MV-4-11 (cell line): ENCODE measurements at regions not wholly inside any gene's neighbourhood (a gene's known extent, or its start where the extent isn't known, plus 50 kb on each side); places are given as distances from the start of the nearest gene placed in this dataset.

Experiments
- DNase-seq: peaks from one replicate; lab custom pipeline; 2025; lab: John Stamatoyannopoulos, UW

DNA sequence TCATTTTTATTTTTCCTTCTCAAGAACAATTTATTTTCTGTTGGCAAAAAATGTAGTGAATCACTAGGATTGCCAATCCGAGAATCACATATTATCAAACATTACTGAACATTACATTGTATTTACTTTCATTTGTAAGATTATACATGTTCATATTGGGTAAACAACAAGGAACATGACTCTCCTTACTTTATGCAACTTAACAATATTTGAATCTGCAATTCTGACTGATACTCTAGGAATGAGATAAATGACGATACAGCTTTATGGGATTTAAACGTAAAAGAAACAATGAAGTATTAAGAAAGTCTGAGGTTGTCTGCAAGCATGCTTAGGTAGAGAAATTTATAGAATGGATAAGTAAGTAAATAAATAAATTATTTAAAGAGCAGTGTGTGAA is 2302.9 kb downstream of the MAT2B start:
- DNase-seq: no peak

DNA sequence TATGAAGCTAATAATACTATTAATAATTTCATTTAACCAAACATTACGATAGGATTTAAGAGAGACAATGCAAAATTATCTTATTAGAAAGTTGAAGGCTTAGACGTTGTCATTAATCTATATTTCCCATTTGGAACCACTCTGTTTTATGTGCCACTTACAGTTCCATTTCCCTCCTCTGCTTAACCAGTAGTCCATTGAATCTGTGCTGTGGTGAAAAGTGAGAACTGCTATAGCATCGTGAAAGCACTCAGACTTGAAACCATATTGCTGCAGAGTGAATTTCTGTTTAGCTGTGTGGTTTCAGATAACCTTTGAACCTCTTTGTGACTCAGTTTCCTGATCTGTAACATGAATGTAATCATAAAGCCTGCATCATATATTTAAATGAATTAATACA is 2304.5 kb downstream of the MAT2B start:
- no peak for DNase-seq

DNA sequence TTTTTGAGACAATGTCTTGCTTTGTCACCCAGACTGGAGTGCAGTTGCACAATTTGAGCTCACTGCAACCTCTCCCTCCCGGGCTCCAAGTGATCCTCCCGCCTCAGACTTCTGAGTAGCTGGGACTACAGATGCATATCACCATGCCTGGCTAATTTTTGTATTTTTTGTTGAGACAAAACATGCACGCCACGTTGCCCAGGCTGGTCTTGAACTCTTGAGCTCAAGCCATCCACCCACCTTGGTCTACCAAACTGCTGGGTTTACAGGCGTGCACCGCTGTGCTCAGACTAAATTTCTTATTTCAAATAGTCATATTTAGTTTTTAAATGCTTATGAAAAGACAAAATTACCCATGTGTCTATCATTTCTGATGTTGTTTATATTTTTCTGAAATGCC is 2324.1 kb downstream of the MAT2B start:
- DNase-seq: no peak

DNA sequence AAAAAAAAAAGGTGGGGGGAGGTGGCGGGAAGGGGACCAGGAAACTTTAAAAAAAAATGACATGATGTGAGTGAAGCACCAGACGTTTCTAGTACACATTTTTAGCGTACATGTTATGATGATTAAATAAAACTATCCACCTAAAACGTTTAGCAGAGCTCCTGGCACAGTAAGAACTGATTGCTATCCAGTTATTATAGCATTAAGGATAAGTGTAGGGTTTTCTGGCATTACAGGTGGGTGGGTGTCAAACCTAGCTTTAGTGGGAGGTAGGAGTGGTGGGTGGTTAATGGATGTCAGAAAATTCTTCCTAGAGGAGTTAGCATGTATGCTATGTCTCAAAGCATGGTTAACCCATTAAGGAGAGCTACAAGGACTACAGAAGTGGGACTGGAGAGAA is 2329.5 kb downstream of the MAT2B start:
- no peak for DNase-seq

DNA sequence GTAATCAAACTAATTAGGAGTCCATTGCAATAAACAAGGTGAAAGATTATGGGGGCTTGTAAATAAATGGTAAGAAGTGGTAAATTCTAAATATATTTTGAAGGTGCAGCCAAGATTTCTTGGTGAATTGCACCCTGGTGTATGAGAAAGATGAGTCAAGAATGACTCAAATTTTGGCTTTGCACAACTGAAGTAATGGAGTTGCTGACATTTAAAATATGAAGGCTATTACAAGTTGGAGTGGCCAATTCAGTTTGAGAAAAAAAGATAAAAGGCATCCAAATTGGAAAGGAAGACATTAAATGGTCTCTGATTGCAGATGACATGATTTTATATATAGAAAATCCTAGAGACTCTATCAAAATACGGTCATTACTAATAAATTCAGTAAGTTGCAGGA is 2330.6 kb downstream of the MAT2B start:
- no peak for DNase-seq

DNA sequence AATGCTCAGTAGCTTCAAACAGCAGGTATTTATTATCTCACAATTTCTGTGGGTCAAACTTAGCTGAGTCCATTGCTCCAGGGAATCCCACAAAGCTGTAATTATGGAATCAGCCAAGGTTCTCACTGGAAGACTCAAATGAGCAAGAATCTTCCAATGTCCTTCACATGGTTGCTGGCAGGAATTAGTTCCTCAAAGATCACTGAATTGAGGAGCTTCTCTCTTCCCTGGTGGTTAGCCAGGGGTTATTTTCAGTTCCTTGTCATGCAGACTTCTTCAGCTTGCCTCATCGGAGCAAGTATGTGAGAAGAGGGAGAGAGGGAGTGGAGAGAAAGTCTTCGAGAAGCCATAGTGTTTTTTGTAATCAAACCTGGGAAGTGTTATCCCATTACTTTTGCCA is 2331.9 kb downstream of the MAT2B start:
- peak; percentile 84 for DNase-seq

DNA sequence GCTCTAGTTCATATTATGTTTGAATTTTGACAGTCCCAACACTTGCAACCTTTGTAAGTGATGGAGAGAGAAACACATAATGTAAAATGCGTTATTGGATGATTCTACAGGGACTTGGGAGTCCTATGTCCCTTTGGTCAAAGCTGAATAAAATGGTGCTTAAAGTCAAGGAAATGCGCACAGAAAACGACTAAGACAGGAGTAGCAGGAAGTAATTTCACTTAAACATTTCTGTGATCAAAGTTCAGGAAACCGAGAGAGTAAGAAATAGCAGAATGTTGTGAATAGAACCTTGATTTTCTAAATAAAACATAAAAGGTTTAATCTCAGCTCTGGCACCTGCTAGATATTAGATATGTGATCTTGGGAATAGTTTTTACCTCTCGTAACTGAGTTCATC is 2339.2 kb downstream of the MAT2B start:
- DNase-seq: no peak

DNA sequence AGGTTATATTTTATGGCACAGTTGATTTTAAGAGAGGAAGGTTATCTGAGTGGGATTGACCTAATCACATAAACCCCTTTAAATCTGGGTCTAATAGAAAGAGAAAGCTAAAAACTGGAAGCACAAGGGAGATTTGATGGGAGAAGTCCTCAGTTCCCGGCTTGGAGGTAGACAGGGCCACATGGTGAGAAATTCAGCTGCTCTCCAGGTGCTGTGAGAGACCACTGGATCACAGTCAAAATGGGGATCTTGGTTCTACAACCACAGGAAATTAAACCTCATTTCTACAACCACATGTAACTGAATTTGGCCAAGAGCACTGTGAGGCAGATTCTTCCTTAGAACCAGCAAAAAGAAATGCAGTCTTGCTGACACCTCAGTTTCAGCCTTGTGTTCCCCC is 2352.7 kb downstream of the MAT2B start:
- no peak for DNase-seq

DNA sequence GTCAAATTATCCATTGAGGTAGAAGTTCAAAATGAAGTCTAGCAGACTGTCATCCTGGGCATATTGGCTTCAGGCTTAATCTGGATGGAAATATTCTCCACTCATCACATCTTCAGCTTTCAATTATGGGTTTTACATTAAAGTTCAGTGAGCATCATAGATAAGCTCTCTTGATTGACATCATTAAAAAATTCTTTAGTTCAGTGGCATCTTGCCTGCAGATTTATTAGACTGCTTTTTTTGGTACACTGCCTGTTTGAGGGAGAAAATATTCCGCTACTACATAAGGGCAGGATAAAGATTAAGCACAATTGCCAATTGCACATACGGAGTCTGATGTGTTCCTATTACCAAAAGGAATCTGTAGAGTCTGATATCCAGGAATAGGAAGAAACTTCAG is 2353.8 kb downstream of the MAT2B start:
- DNase-seq: no peak

DNA sequence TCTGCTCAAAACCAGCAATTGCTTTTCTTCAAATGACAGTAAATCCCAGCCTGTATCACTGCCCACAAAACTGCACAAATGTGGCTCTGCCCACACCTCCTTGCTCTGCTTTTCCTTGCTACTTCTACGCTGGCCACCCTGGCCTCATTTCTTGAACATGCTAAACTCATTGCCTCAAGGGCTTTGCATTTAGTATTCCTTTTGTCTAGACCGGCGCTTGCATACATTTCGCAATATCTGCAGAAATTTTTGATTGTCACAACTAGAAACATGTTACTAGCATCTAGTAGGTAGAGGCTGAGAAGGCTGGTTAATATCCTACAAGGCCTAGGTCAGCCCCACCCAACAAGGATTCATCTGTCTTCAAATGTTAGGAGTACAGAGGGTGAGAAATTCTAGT is 2357.8 kb downstream of the MAT2B start:
- DNase-seq: no peak

DNA sequence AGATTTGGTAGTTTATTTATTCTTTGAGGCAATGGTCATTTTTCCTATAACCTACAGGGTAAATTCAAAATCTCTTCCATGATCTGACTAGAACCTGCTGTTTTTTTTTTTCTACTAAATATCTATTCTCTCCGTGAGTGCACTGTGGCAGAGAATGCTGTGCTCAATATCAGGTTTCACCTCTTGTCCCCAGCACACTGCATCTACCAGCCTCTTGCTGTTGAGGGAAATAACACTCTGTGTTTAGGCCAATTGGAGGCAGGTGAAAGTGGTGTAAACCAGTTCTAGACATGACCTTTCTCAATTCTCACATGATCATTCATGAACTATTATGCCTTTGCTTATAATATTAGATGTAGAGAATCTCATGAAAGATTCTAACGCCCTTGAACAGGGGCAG is 2365.9 kb downstream of the MAT2B start:
- DNase-seq: no peak

DNA sequence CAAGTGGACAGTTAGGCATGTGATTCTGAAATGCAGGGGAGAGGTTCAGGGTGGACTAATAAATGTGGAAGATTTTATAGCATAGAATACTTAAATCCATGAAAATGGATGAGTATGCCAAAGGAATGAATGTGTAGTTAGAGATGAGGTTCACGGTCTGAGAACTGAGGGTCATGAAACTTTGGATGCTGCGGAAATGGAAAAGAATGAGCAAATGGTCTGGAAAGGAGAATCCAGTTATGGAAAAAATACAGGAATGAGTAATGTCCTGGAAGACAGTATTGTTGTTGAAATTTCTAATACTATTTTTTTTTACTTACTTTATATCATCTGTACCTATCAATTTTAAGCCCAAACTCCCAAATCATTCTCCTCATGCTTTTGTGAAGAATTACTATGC is 2369.4 kb downstream of the MAT2B start:
- no peak for DNase-seq

DNA sequence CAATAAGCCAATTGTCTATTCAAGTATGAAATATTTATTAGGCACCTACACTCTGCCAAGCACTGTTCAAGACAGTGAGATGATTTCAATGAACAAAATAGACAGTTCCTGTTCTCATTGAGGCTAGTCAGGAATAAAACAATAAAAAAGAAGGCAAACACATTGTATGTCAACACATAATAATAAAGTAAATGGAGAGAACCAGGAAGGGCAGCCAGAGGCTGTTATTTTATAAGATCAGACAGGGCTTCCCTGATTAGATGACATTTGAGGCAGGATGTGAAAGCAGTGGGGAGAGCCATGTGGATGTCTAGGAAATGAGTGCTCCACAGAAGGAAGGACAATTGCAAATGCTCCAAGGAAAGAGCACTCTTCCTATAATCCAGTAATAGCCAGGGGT is 2371.1 kb downstream of the MAT2B start:
- no peak for DNase-seq

DNA sequence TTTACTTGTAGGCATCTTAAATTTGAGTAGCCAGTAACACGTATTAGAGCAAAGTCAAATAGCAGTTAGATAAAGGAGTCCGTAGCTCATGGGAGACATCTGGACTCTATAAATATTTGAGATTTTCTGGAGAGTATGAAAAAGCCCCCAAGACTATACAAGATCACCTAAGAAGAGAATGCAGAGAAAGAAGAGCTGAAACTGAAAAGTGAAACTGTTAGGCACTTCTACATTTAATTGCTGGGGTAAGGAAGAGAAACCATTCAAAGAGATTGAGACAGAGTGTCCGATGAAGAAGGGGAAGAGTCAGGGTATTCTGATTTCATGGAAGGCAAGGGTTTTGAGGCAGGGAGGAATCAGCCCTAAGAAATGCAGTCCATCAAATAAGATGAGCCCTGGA is 2372.1 kb downstream of the MAT2B start:
- peak; percentile 24 for DNase-seq

DNA sequence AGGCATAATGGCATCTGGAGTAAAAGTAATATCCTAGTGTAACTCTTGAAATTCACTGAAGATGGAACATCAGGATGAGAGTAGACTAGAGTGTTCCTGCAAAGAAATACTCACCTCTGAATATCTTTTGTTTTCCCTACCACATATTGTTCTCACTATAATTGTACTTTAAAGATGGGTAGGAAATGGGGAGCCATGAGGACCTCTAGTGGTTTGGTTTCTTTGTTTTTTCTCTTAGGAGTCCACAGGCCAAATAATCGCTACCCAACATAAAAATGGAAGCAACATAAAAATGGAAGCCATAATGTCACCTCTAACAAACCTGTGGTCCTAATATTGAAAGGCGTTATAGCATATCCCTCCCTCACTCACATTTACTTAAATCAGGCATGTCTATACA is 2375.8 kb downstream of the MAT2B start:
- peak; percentile 2 for DNase-seq

DNA sequence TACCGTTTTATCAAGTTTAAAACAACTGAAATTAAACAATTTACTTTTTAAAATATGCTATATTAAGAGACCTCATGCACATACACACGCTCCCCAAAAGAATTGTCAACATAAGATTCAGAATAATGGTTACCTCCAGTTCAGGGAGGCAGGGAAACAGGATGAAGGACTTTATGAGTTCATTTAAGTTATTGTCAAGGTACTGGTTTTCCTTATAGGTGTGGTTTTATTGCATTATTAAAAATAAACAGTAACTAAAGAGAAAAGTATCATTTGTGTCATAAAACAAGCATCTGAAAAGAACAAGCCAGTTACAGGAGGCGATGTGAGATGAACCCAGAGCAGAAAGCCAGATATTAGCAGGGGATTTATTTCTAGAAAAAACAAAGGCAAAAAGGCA is 2376.7 kb downstream of the MAT2B start:
- DNase-seq: no peak

DNA sequence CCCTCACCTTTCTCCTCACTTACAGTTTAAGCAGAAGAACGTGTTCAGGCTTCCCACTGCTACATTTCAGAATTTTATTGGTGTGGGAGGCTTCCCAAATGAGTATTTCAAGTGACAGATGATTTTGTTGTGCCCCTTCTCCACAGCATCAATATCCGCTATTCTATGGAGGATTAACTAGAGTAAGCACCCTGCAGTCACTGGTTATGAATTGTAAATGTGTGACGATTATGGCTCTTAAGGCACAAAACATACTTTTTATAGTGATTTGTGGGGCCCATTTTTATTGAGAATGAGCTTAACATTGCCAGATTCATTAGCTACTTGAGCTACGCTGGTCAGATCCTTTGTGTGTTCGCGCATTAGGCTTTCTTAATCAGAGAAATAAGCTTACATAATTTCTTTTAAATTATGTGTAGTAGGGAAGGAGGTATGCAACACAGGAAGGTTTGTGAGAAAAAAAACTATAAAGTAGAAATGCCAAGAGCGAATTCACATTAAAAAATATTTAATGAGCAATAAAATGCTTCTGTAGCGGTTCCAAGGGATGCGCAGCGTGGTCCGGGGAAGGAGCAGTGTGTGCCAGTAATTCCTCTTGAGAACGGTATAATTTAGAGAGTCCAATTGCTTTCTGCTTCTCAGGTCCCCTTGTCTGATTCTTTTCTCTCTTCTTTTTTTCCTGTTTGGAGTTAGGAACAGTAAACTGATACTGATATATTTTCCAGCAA is 2380.4 kb downstream of the MAT2B start:
- DNase-seq: no peak

DNA sequence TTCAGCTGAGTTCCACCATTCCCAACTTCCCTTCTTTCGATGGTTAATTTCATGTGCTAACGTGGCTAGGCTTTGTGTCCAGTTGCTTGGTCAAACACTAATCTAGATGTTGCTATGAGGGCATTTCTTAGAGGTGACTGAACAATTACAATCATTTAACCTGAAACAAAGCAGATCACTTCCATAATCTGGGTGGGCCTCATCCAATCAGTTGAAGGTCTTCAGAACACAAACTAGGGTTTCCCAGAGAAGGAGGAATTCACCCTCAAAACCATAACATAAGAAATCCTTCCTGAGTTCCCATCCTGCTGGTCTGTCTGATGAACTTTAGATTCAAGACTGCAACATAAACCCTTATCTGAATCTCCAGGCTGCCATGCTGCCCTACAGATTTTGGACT is 2381.7 kb downstream of the MAT2B start:
- DNase-seq: no peak

DNA sequence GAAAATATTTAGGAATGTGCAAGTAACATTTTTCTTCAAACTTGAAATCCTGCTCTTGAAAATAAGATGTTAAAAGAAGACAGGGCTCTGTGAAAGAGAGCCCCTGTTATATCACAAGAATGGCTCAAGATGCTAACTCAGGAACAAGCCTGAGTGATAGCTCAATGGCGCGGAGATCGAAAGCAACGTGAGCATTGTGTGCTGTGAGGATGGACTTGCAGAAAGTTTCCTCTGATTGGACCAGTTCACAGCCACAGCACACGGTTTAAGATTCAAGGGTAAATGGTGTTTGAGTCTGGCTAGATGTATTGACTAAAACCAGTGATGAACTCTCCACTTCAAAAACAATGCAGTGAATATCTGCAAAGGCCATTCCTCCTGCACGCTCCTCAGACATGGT is 2387.0 kb downstream of the MAT2B start:
- no peak for DNase-seq

DNA sequence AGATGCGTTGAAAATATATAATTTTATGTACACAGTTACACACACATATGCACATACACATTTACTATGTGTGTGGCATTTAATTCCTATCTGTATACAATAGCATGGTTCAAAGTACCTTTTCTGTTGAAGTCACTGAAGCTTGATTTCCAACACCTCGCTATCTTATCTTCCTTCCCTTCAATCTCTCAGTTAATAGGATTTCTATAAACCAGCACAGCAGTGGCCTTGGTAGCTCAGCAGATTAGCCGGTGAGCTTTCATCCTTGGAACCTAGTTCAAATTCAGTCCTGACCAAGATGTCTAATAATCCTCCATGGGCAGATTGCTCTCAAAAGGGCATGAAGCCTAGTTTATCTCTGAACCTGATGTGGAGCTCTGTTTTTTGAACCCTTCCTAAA is 2389.5 kb downstream of the MAT2B start:
- DNase-seq: no peak

DNA sequence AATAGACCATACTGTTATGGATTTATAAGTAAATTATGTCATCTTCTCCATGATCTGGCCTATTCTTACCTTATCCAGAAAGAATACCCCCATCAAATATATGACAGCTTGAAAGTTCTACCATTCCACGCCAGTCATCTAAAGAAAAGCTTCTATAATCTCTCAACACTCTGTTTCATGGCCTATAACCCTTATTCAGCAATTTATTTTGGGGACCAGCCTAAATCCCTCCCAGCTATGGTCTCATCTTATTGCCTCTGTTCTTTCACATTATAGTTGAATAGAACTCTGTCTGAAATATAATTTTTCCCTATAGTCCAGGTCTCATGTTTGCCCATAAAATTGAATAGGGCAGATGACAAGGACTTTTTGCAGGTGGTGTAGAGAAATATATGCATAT is 2387.6 kb upstream of the WWC1 start:
- DNase-seq: no peak

DNA sequence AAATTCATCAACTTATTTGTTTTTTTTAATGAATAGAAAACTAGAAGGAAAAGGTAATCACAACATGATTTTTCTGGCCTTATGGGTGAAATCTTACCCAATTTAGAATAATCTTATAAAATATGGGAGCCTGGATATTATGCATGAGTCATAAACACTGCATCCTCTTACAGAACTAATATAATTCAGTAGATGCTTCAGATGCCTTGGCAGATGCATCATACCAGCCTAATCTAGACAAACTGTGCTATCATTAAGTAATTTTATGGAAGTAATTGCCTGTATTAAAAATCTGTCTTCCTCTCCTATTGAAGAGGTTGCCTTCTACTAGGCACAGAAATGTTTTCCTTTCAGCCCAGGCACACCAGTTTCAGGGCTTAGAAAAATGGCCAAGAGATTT is 2384.6 kb upstream of the WWC1 start:
- no peak for DNase-seq

DNA sequence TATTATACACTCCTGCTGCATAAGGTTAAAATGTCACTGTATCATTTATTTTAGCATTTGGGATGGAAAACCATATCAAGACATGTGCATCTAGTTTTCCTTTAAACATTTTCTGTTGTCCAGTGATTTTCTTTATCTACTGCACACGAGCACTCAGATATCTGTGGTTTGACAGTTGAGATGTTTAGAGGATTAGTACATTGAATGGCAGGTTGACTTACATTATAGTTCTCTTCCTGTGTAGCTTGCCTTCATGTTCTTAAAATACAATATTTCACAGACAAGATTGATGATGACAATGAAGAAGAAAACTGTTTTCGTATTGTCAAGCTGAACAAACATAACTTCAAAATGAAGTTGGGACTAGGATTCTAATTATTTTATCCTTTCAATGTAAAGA is 2378.4 kb upstream of the WWC1 start:
- DNase-seq: no peak

DNA sequence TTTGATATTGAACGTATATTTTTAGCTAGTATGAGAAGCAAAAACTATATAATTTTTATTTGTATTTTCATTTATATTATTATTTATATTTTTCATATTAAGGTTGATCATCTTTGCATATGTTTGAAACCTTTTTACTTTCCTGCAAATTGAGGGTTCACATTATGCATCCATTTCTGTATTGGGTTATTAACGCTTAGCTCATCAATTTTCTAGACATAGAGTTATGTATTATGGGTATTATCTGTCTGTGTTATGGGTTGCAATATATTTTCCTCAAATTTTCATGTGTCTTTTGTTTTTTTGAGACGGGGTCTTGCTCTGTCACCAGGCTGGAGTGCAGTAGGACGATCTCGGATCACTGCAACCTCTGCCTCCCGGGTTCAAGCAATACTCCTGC is 2377.0 kb upstream of the WWC1 start:
- no peak for DNase-seq

DNA sequence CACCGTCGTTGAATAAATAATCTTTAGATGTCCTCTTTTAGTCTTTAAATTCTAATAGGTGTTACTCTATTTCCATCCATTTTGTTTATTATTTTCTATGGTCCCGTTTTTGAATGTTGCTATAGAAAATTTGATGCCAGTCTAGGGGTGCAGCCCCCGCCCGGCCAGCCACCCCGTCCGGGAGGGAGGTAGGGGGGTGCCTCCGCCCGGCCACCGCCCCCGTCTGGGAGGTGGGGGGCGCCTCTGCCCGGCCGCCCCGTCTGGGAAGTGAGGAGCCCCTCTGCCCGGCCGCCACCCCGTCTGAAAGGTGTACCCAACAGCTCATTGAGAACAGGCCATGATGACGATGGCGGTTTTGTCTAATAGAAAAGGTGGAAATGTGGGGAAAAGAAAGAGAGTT is 2372.2 kb upstream of the WWC1 start:
- no peak for DNase-seq
